ENCODE measurements at regions not wholly inside any gene's neighbourhood (a gene's known extent, or its start where the extent isn't known, plus 50 kb on each side); places are given as distances from the start of the nearest gene placed in this dataset.

DNA sequence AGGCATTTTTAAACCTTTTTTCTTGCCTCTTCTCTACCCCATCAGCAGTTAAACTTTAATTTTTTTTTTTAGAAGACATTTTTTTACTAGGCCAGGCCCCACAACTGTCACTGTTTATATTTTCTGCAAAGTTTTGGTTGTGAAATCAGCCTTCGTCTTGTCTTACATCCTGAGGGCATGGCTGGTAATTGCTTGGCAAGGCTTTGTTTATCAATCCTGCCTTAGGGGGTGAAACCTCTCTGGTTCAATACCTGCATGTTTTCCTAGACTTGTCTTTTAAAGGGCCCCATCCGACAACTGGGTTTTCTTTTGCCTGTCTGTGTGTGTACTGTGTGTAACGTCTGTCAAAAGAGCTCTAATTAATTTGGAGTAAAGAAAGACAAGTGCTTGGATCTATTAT lies 330.0 kb upstream of the CWC22 start:
- 89% methylated on average over 3 of the region's 3 CpGs for WGBS, 3 donors

DNA sequence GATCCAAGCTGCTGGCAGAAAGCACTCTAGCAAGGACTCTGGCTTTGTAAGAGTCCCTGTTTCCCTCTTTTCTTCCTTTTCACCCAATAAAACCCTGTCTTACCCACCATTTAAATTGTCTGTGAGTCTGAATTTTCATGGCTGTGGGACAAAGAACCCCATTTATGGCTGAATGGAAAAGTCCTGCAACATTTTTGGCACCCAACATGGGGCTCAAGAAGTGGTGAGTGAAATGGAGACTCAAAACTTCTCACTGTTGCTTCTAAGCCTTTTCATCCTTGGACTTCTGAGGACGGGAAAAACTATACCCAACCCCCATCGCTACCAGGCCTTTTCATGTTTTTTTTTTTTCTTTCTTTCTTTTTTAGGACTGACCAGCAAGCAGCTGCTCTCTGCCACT lies 329.5 kb upstream of the CWC22 start:
- Histone ChIP-seq H3K27me3 (no peaks in the 10 kb centered on the region), H3K27ac (no peak overlapping the region), H3K4me3 (no peak overlapping the region), H3K9me3 (peaks cover 0 to 6% of the 10 kb centered on the region in 2 donors), H3K36me3 (no peaks in the 10 kb centered on the region), H3K4me1 (ENCODE audit: insufficient read depth) (no peaks in the 10 kb centered on the region)
- intact Hi-C loops (cut with DNase I): no loop called here
- WGBS, 3 donors: 82 to 91% (median 91%) methylated on average over 2 of the region's 2 CpGs
- no peak for TF ChIP-seq EP300 (IDR thresholded peaks at IDR 0.05)
- TF ChIP-seq POLR2A (IDR thresholded peaks at IDR 0.05): no peak
- TF ChIP-seq, protein P1, sequence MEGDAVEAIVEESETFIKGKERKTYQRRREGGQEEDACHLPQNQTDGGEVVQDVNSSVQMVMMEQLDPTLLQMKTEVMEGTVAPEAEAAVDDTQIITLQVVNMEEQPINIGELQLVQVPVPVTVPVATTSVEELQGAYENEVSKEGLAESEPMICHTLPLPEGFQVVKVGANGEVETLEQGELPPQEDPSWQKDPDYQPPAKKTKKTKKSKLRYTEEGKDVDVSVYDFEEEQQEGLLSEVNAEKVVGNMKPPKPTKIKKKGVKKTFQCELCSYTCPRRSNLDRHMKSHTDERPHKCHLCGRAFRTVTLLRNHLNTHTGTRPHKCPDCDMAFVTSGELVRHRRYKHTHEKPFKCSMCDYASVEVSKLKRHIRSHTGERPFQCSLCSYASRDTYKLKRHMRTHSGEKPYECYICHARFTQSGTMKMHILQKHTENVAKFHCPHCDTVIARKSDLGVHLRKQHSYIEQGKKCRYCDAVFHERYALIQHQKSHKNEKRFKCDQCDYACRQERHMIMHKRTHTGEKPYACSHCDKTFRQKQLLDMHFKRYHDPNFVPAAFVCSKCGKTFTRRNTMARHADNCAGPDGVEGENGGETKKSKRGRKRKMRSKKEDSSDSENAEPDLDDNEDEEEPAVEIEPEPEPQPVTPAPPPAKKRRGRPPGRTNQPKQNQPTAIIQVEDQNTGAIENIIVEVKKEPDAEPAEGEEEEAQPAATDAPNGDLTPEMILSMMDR (IDR thresholded peaks at IDR 0.05): no peak
- no peak for DNase-seq

More for the DNA sequence above, 330.0 kb upstream of the CWC22 start:
- Histone ChIP-seq H3K4me1 (ENCODE audit: insufficient read depth) (no peaks in the 10 kb centered on the region), H3K27me3 (no peaks in the 10 kb centered on the region), H3K27ac (no peak overlapping the region), H3K9me3 (peaks cover 0 to 6% of the 10 kb centered on the region in 2 donors), H3K4me3 (no peak overlapping the region), H3K36me3 (no peaks in the 10 kb centered on the region)
- no peak for DNase-seq
- no peak for TF ChIP-seq EP300 (IDR thresholded peaks at IDR 0.05)
- TF ChIP-seq, protein P1 (IDR thresholded peaks at IDR 0.05): no peak
- no peak for TF ChIP-seq POLR2A (IDR thresholded peaks at IDR 0.05)
- intact Hi-C loops (cut with DNase I): no loop called here

- no peak for DNase-seq
- TF ChIP-seq EP300 (IDR thresholded peaks at IDR 0.05): no peak
- TF ChIP-seq POLR2A (IDR thresholded peaks at IDR 0.05): no peak
- TF ChIP-seq, protein P1 (IDR thresholded peaks at IDR 0.05): no peak
- no peaks in the 10 kb centered on the region for H3K4me1 ChIP-seq (ENCODE audit: insufficient read depth)
- 86 to 93% (median 89%) methylated on average over 3 of the region's 3 CpGs for WGBS, 3 donors
- intact Hi-C loops (cut with DNase I): no loop called here
- no peaks in the 10 kb centered on the region for H3K27me3 ChIP-seq
- H3K27ac ChIP-seq: no peak overlapping the region
- H3K9me3 ChIP-seq: peaks cover 0 to 6% of the 10 kb centered on the region in 2 donors
- no peaks in the 10 kb centered on the region for H3K36me3 ChIP-seq
- H3K4me3 ChIP-seq: no peak overlapping the region
These were observed 327.4 kb upstream of the CWC22 start for GRCh38 chr2:180334514-180334913.

GRCh38 chr2:180328795-180329422 lies 321.8 kb upstream of the CWC22 start:
- Histone ChIP-seq H3K4me3 (no peak overlapping the region), H3K36me3 (no peaks in the 10 kb centered on the region), H3K27me3 (no peaks in the 10 kb centered on the region), H3K4me1 (ENCODE audit: insufficient read depth) (no peaks in the 10 kb centered on the region), H3K9me3 (no peaks in the 10 kb centered on the region), H3K27ac (no peak overlapping the region)
- intact Hi-C loops (cut with DNase I): loop anchor here in 1 of 4 donors (5.0 kb wide), 1 partner anchor 593 kb away; no protein-coding TSS in a partner anchor
- TF ChIP-seq, protein P1 (IDR thresholded peaks at IDR 0.05): no peak
- TF ChIP-seq POLR2A (IDR thresholded peaks at IDR 0.05): no peak
- TF ChIP-seq EP300 (IDR thresholded peaks at IDR 0.05): no peak
- no peak for DNase-seq
- 74 to 81% (median 76%) methylated on average over 1 of the region's 1 CpG for WGBS, 3 donors
